ENCODE measurements at regions not wholly inside any gene's neighbourhood (a gene's known extent, or its start where the extent isn't known, plus 50 kb on each side); places are given as distances from the start of the nearest gene placed in this dataset.

DNA sequence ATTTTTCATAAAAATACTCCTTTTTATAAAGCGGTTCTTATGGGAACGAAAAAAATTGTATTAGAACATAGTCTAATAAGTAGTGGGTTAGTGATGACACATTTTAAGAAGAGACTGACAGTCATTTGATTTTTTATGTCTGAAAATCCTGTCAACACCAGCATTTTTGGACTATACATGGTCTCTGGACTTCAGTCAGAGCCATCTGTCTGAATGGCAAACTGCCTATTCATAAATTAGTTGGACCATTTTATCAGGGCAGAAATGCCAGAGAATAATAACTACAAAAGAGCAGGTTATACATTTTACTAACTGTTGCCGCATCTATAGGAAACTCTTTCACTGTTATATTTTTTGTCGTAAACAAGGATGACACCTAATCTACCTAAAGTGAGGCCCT lies 437.6 kb downstream of the ZNF804A start:
- 76 to 94% (median 85%) methylated on average over 4 of the region's 4 CpGs for WGBS, 4 donors
- no peak for DNase-seq
- Histone ChIP-seq H3K9me3 (peaks cover 0 to 37% (median 8%) of the 10 kb centered on the region in 12 donors), H3K27ac (no peak overlapping the region), H3K4me3 (no peak overlapping the region), H3K27me3 (no peaks in the 10 kb centered on the region), H3K36me3 (no peaks in the 10 kb centered on the region), H3K4me1 (no peaks in the 10 kb centered on the region)
- intact Hi-C loops (cut with DNase I) = no loop called here
- TF ChIP-seq POLR2A (IDR thresholded peaks at IDR 0.05) = no peak
- TF ChIP-seq, protein P1, sequence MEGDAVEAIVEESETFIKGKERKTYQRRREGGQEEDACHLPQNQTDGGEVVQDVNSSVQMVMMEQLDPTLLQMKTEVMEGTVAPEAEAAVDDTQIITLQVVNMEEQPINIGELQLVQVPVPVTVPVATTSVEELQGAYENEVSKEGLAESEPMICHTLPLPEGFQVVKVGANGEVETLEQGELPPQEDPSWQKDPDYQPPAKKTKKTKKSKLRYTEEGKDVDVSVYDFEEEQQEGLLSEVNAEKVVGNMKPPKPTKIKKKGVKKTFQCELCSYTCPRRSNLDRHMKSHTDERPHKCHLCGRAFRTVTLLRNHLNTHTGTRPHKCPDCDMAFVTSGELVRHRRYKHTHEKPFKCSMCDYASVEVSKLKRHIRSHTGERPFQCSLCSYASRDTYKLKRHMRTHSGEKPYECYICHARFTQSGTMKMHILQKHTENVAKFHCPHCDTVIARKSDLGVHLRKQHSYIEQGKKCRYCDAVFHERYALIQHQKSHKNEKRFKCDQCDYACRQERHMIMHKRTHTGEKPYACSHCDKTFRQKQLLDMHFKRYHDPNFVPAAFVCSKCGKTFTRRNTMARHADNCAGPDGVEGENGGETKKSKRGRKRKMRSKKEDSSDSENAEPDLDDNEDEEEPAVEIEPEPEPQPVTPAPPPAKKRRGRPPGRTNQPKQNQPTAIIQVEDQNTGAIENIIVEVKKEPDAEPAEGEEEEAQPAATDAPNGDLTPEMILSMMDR (IDR thresholded peaks at IDR 0.05) = no peak
- no peak for ATAC-seq

DNA sequence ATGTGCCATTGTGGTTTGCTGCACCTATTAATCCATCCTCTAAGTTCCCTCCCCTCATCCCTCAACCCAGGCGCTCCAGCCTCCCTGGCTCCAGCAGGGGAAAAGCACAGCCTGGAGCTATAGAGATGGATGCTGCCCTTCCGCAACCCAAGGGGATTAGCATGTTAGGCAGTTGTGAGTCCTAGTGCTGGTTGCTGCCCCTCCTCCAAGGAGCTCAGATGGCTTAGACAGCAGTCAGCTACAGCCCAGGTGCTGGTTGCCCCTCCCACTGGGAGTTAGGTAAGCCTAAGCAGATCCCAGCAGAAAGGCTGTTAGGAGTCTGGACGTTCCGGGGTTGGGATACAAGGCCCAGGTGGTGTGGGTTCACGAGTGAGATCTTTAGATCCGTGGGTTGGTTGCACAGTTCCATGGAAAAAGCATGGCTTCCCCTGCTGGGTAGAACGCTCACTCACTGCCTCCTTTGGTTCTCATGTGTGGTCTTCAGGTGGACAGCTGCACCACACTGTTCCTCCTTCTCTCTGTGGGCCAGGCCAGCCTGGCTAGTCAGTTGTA lies 446.1 kb downstream of the ZNF804A start:
- intact Hi-C loops (cut with DNase I) = no loop called here
- WGBS, 4 donors = 83 to 88% (median 87%) methylated on average over 7 of the region's 7 CpGs

DNA sequence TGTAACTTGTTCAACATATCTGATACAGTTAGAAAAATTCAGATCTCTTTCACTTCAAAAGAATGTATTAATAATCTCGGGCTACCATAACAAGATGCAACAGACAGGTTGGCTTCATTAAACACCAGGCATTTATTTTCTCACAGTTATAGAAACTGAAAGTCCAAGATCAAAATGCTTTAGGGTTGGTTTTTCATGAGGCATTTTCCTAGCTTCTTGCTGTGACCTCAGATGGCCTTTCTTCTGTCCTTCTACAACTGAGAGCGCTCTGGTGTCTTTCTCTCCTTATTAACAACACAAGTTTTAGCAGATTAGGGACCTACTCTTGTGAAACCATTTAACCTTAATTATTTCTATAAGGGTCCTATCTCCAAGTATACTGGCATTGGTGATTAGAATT lies 452.5 kb downstream of the ZNF804A start:
- WGBS, 4 donors = 80 to 92% (median 84%) methylated on average over 2 of the region's 2 CpGs
- Histone ChIP-seq H3K36me3 (no peaks in the 10 kb centered on the region), H3K27me3 (no peaks in the 10 kb centered on the region), H3K27ac (no peak overlapping the region), H3K4me3 (no peak overlapping the region), H3K9me3 (peaks cover 0 to 19% (median 0%) of the 10 kb centered on the region in 12 donors), H3K4me1 (no peaks in the 10 kb centered on the region)
- intact Hi-C loops (cut with DNase I) = no loop called here
- DNase-seq (no peak), ATAC-seq (no peak)
- TF ChIP-seq POLR2A (IDR thresholded peaks at IDR 0.05) = no peak
- TF ChIP-seq, protein P1 (IDR thresholded peaks at IDR 0.05) = no peak

More for the DNA sequence above, 446.1 kb downstream of the ZNF804A start:
- ATAC-seq (no peak), DNase-seq (no peak)
- Histone ChIP-seq H3K9me3 (peaks cover 0 to 48% (median 20%) of the 10 kb centered on the region in 12 donors), H3K4me1 (no peaks in the 10 kb centered on the region), H3K27me3 (no peaks in the 10 kb centered on the region), H3K36me3 (no peaks in the 10 kb centered on the region), H3K4me3 (no peak overlapping the region), H3K27ac (no peak overlapping the region)
- TF ChIP-seq, protein P1 (IDR thresholded peaks at IDR 0.05) = no peak
- no peak for TF ChIP-seq POLR2A (IDR thresholded peaks at IDR 0.05)

DNA sequence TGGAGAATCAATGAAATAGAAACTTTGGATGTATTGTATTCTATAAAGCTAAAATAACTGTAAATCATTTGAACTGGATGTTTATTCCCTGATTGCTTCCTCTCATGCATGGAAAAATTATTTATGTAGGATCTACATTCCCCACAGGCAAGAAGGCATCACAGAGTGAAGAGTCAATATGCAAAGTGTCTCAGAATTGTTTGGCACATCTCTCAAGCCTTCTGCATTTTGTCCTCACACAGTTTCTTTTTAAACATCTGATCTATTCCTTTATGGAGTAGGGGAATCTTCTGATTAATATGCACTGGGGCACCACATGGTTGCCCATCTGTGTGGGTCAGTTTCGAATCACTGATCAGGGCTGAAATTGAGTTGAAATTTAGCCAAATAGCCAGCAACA lies 465.4 kb downstream of the ZNF804A start:
- H3K36me3 ChIP-seq = no peaks in the 10 kb centered on the region
- H3K9me3 ChIP-seq = peaks cover 0 to 21% (median 0%) of the 10 kb centered on the region in 12 donors
- DNase-seq (no peak), ATAC-seq (no peak)
- no peak for TF ChIP-seq POLR2A (IDR thresholded peaks at IDR 0.05)
- TF ChIP-seq, protein P1 (IDR thresholded peaks at IDR 0.05) = no peak
- H3K27me3 ChIP-seq = no peaks in the 10 kb centered on the region
- H3K4me1 ChIP-seq = no peaks in the 10 kb centered on the region
- WGBS, 4 donors = 25 to 77% (median 48%) methylated on average over 1 of the region's 1 CpG
- H3K27ac ChIP-seq = no peak overlapping the region
- intact Hi-C loops (cut with DNase I) = no loop called here
- H3K4me3 ChIP-seq = no peak overlapping the region
